DND-41 (cell line): ENCODE measurements at regions not wholly inside any gene's neighbourhood (a gene's known extent, or its start where the extent isn't known, plus 50 kb on each side); places are given as distances from the start of the nearest gene placed in this dataset.

ENCODE experiments used
- ATAC-seq: fragments of 200-7000 bp; cut with Tn5 transposase; 3 replicates; pipeline ENCODE4 v1.9.1; 2021; ENCODE audit warnings: low read depth; ENCODE audit not compliant: insufficient read depth
- DNase-seq: peaks from one replicate; pipeline ENCODE4 v3.0.0-alpha.2; 2020
- H2AFZ ChIP-seq: 2 replicates; pipeline ENCODE4 v1.6.0; 2012; ENCODE audit warnings: low read depth, low read length
- H3K27ac ChIP-seq: 2 replicates; pipeline ENCODE4 v1.5.1; 2012; ENCODE audit warnings: low read length, inconsistent platforms
- H3K27me3 ChIP-seq: fragments of 200-600 bp; sonication (generic); 2 replicates; pipeline ENCODE4 v1.6.0; 2012; ENCODE audit warnings: low read length, mild to moderate bottlenecking, inconsistent platforms; ENCODE audit not compliant: insufficient read depth, poor library complexity
- H3K36me3 ChIP-seq: 2 replicates; pipeline ENCODE4 v1.5.1; 2012; ENCODE audit warnings: low read length, inconsistent platforms; ENCODE audit not compliant: insufficient read depth
- H3K4me1 ChIP-seq: 2 replicates; pipeline ENCODE4 v1.5.1; 2012; ENCODE audit warnings: mild to moderate bottlenecking, low read length; ENCODE audit not compliant: insufficient read depth
- H3K4me2 ChIP-seq: 2 replicates; pipeline ENCODE4 v1.6.0; 2012; ENCODE audit warnings: mild to moderate bottlenecking, moderate library complexity, low read length, inconsistent platforms; ENCODE audit not compliant: insufficient read depth
- H3K4me3 ChIP-seq, 2 experiments: fragments of 200-600 bp in 1 of 2; shearing (Covaris generic) in 1 of 2; 2 replicates each; pipeline ENCODE4 v1.5.1; 2012 to 2016; ENCODE audit warnings: inconsistent platforms in 2 of 2, low read length in 2 of 2, mild to moderate bottlenecking in 2 of 2, low read depth in 1 of 2, moderate library complexity in 1 of 2
- H3K79me2 ChIP-seq: 2 replicates; pipeline ENCODE4 v1.6.0; 2012; ENCODE audit warnings: low read length, inconsistent platforms; ENCODE audit not compliant: insufficient read depth
- H3K9ac ChIP-seq: 2 replicates; pipeline ENCODE4 v1.6.0; 2012; ENCODE audit warnings: low read depth, mild to moderate bottlenecking, inconsistent platforms, low read length, moderate library complexity
- H3K9me3 ChIP-seq: 2 replicates; pipeline ENCODE4 v1.5.1; 2012; ENCODE audit warnings: low read length, moderate library complexity, mild to moderate bottlenecking, inconsistent platforms; ENCODE audit not compliant: insufficient read depth, severe bottlenecking
- H4K20me1 ChIP-seq: 2 replicates; pipeline ENCODE4 v1.6.0; 2012; ENCODE audit warnings: low read length; ENCODE audit not compliant: insufficient read depth
- CTCF ChIP-seq: IDR thresholded peaks from 2 replicates; pipeline ENCODE4 v1.5.1; 2012; ENCODE audit warnings: borderline replicate concordance, low read length, moderate library complexity, mild to moderate bottlenecking; ENCODE audit not compliant: poor library complexity, severe bottlenecking; ENCODE audit errors: extremely low read depth
- EZH2 ChIP-seq: IDR thresholded peaks from 3 replicates; pipeline ENCODE4 v1.6.1; 2012; ENCODE audit warnings: borderline replicate concordance, low read depth, mild to moderate bottlenecking, moderate library complexity, low read length, inconsistent platforms; ENCODE audit not compliant: severe bottlenecking

- H3K79me2 ChIP-seq: no peaks in the 10 kb centered on the region
- no peaks in the 10 kb centered on the region for H3K36me3 ChIP-seq
- no peak overlapping the region for H3K9ac ChIP-seq
- no peak overlapping the region for H3K4me3 ChIP-seq
- no peaks in the 10 kb centered on the region for H3K27me3 ChIP-seq
- H3K27ac ChIP-seq: no peak overlapping the region
- H3K4me2 ChIP-seq: no peak overlapping the region
- no peak overlapping the region for H2AFZ ChIP-seq
- H3K9me3 ChIP-seq: no peaks in the 10 kb centered on the region
- no peaks in the 10 kb centered on the region for H4K20me1 ChIP-seq
- DNase-seq (no peak), ATAC-seq (no peak)
- no peak for TF ChIP-seq CTCF
- TF ChIP-seq EZH2: no peak
- no peaks in the 10 kb centered on the region for H3K4me1 ChIP-seq
Measured at GRCh38 chr12:42741091-42741490, 151.5 kb upstream of the PRICKLE1 start.

- H3K9me3 ChIP-seq: no peaks in the 10 kb centered on the region
- TF ChIP-seq CTCF (no peak), EZH2 (no peak)
Measured at GRCh38 chr12:42737398-42737797, 147.9 kb upstream of the PRICKLE1 start.

GRCh38 chr12:42735861-42736361 lies 146.4 kb upstream of the PRICKLE1 start:
- Histone ChIP-seq H3K27ac (no peak overlapping the region), H3K79me2 (no peaks in the 10 kb centered on the region), H3K36me3 (no peaks in the 10 kb centered on the region), H4K20me1 (no peaks in the 10 kb centered on the region), H2AFZ (no peak overlapping the region), H3K9ac (no peak overlapping the region), H3K4me2 (no peak overlapping the region), H3K27me3 (no peaks in the 10 kb centered on the region), H3K9me3 (no peaks in the 10 kb centered on the region), H3K4me1 (no peaks in the 10 kb centered on the region), H3K4me3 (no peak overlapping the region)
- no peak for DNase-seq
- no peak for TF ChIP-seq EZH2
- no peak for ATAC-seq

More at GRCh38 chr12:42737398-42737797, 147.9 kb upstream of the PRICKLE1 start:
- Histone ChIP-seq H3K4me2 (no peak overlapping the region), H4K20me1 (no peaks in the 10 kb centered on the region), H3K27ac (no peak overlapping the region), H3K4me1 (no peaks in the 10 kb centered on the region), H2AFZ (no peak overlapping the region), H3K36me3 (no peaks in the 10 kb centered on the region), H3K9ac (no peak overlapping the region), H3K79me2 (no peaks in the 10 kb centered on the region), H3K27me3 (no peaks in the 10 kb centered on the region), H3K4me3 (no peak overlapping the region)
- ATAC-seq: no peak
- no peak for DNase-seq

GRCh38 chr12:42733911-42734310 lies 144.4 kb upstream of the PRICKLE1 start:
- H3K79me2 ChIP-seq: no peaks in the 10 kb centered on the region
- H3K27ac ChIP-seq: no peak overlapping the region
- H3K4me1 ChIP-seq: no peaks in the 10 kb centered on the region
- H3K36me3 ChIP-seq: no peaks in the 10 kb centered on the region
- no peak for DNase-seq
- no peak overlapping the region for H3K9ac ChIP-seq
- no peaks in the 10 kb centered on the region for H3K27me3 ChIP-seq
- H2AFZ ChIP-seq: no peak overlapping the region
- no peak overlapping the region for H3K4me3 ChIP-seq
- TF ChIP-seq CTCF (no peak), EZH2 (no peak)
- H3K4me2 ChIP-seq: no peak overlapping the region
- no peaks in the 10 kb centered on the region for H3K9me3 ChIP-seq
- ATAC-seq: no peak
- no peaks in the 10 kb centered on the region for H4K20me1 ChIP-seq
